ENCODE measurements at regions not wholly inside any gene's neighbourhood (a gene's known extent, or its start where the extent isn't known, plus 50 kb on each side); places are given as distances from the start of the nearest gene placed in this dataset.

DNA sequence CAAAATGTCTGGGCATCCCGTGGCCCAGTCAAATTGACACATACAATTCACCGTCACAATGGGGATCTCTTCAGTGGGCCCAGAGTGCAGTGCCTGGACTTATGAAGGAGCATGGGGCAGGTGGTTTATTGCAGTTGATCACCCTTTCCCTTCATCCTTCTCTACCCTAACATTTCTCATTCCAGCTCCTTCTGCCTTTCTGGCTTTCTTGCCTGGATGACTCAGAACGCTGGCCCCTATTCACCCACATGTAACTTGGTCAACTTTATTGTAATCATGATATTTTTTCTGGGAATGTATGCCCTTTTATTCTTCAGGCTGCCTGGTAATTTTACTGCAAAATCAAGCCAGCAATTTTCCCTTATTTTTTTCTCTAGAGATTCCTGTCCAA, 179.9 kb upstream of the DTNBP1 start:
- no peak overlapping the region for H3K4me3 ChIP-seq (ENCODE audit: low read depth, low read length)
- TF ChIP-seq, protein P1, sequence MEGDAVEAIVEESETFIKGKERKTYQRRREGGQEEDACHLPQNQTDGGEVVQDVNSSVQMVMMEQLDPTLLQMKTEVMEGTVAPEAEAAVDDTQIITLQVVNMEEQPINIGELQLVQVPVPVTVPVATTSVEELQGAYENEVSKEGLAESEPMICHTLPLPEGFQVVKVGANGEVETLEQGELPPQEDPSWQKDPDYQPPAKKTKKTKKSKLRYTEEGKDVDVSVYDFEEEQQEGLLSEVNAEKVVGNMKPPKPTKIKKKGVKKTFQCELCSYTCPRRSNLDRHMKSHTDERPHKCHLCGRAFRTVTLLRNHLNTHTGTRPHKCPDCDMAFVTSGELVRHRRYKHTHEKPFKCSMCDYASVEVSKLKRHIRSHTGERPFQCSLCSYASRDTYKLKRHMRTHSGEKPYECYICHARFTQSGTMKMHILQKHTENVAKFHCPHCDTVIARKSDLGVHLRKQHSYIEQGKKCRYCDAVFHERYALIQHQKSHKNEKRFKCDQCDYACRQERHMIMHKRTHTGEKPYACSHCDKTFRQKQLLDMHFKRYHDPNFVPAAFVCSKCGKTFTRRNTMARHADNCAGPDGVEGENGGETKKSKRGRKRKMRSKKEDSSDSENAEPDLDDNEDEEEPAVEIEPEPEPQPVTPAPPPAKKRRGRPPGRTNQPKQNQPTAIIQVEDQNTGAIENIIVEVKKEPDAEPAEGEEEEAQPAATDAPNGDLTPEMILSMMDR (IDR thresholded peaks at IDR 0.05; ENCODE audit: low read depth, low read length), result no peak
- in situ Hi-C loops (cut with HindIII; ENCODE audit: low sequenced_read_pairs), result no loop called here
- no peak for DNase-seq (ENCODE audit: low read depth, low spot score)

DNA sequence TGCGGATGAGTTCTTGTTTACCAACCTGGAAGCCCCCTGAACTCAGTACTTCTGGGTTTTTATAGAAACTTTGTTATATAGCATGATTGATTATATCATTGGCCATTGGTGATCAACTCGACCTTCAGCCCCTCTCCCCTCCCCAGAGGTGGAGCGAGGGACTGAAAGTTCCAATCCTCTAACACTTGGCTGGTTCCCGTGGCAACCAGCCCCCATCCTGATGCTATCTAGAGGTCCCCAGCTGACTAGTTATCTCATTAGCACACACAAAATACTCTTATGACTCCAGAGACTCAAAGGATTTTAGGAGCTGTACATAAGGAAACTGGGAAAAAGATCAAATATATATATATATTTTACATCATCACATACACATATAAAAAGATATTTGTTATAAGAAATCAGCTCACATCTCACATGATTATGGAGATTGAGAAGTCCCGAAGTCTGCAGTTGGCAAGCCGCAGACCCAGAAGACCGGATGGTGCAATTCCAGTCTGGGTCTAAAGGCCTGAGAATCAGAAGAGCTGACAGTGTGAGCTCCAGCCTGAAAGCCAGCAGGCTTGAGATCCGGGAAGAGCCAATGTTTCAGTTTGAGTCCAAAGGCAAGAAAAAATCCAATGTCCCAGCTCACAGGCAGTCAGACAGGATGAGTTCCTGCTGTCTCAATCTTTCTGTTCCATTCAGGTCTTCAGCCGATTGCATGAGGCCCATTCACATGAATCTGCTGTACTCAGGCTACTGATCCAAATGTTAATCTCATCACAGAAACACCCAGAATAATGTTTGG, 179.3 kb upstream of the DTNBP1 start:
- H3K4me3 ChIP-seq (ENCODE audit: low read depth, low read length), result no peak overlapping the region
- no peak for DNase-seq (ENCODE audit: low read depth, low spot score)
- in situ Hi-C loops (cut with HindIII; ENCODE audit: low sequenced_read_pairs), result no loop called here
- TF ChIP-seq, protein P1 (IDR thresholded peaks at IDR 0.05; ENCODE audit: low read depth, low read length), result no peak

DNA sequence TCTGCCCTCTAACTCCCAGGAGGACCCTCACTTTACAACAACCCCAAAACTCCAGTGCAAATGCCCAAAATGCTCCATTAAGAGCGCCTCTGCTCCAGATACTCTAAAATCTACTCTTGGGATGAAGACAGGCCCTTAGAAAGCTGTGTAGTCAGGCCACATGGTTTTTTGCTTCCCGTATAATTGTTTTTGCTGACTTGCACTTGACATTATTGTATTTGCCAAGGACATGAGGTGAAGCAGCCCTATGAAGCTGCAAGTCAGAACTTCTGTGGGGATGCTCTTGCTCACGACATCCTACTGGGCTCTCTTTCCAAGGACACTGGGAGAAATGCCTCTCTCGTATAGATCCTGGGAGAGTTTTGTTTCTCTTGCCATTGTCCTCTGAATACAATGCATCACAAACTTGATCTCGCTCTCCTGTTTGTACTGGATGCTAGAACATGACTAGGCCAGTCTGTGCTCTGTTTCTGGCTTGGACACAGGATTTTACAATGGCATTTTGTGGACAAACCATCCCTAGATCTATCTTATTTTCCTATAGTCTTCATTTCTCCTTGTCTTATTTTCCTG, 177.2 kb upstream of the DTNBP1 start:
- TF ChIP-seq, protein P1 (IDR thresholded peaks at IDR 0.05; ENCODE audit: low read depth, low read length), result no peak
- H3K4me3 ChIP-seq (ENCODE audit: low read depth, low read length), result no peak overlapping the region
- in situ Hi-C loops (cut with HindIII; ENCODE audit: low sequenced_read_pairs), result no loop called here
- no peak for DNase-seq (ENCODE audit: low read depth, low spot score)

DNA sequence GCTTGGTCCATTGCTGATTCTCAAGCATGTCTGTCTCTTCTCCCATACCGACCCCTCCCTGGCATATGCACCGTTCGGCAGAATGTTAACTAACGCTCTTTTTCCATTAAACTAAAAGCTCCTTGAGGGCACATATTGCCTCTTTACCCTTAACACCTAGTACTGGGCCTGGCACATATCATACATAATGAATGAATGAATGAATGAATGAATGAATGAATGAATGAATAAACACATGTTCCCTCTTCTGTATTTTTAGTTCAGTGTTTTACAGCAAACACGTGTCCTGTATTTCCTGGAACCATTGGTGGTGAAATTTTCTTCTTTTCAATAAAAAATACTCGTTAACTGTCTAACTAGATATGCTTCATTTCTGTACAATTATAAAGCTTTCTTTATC, 174.4 kb upstream of the DTNBP1 start:
- DNase-seq (ENCODE audit: low read depth, low spot score), result no peak
- TF ChIP-seq, protein P1 (IDR thresholded peaks at IDR 0.05; ENCODE audit: low read depth, low read length), result no peak
- H3K4me3 ChIP-seq (ENCODE audit: low read depth, low read length), result no peak overlapping the region
- in situ Hi-C loops (cut with HindIII; ENCODE audit: low sequenced_read_pairs), result no loop called here

DNA sequence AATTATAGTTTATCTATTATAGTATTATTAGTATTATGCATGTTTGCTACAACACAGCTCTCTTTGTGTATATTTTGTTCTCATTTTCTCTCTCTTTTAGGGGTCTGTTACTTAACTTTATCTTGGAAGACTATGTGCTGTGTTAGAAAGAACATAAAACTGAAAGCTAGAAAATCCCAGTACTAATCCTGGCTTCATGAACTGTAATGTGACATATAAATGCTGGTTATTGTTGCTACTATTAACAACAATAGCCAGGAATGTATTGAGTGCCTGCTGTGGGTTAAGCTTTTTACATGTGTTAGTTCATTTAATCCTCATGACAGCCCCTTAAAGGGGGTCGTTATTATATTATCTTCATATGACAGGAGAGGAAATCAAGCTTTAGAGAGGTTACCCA, 170.0 kb upstream of the DTNBP1 start:
- in situ Hi-C loops (cut with HindIII; ENCODE audit: low sequenced_read_pairs), result no loop called here
- H3K4me3 ChIP-seq (ENCODE audit: low read depth, low read length), result no peak overlapping the region
- TF ChIP-seq, protein P1 (IDR thresholded peaks at IDR 0.05; ENCODE audit: low read depth, low read length), result no peak
- DNase-seq (ENCODE audit: low read depth, low spot score), result no peak

DNA sequence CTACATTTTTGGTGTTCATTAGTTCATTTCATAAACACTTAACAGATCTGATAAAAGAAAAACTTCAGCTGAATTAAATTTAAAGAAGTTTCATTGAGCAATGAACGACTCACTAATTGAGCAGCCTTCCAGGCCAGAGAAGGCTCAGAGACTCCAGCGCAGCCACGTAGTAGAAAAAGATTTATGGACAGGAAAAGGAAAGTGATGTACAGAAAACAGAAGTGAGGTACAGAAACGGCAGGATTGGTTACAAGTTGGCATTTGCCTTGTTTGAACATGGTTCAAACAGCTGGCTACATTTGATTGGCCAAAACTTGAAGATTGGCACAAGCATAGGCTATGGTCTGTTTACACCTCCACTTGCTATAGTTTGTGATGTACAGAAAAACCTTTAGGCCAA, 166.3 kb upstream of the DTNBP1 start:
- in situ Hi-C loops (cut with HindIII; ENCODE audit: low sequenced_read_pairs), result no loop called here
- TF ChIP-seq, protein P1 (IDR thresholded peaks at IDR 0.05; ENCODE audit: low read depth, low read length), result no peak
- DNase-seq (ENCODE audit: low read depth, low spot score), result no peak
- no peak overlapping the region for H3K4me3 ChIP-seq (ENCODE audit: low read depth, low read length)

Measured in astrocyte of the spinal cord (primary cell).